ENCODE measurements at regions not wholly inside any gene's neighbourhood (a gene's known extent, or its start where the extent isn't known, plus 50 kb on each side); places are given as distances from the start of the nearest gene placed in this dataset.

GRCh38 chr13:79806821-79807220, 325.9 kb downstream of the NDFIP2 start:
- DNase-seq: no peak

GRCh38 chr13:79805317-79805716, 324.4 kb downstream of the NDFIP2 start:
- no peak for DNase-seq

- no peak for DNase-seq
Observed at GRCh38 chr13:79803989-79804388, 323.0 kb downstream of the NDFIP2 start.

- DNase-seq: no peak
Observed at GRCh38 chr13:79803296-79803695, 322.3 kb downstream of the NDFIP2 start.

- no peak for DNase-seq
Observed at GRCh38 chr13:79802389-79803085, 321.6 kb downstream of the NDFIP2 start.

- no peak for DNase-seq
Observed at GRCh38 chr13:79799059-79799867, 318.3 kb downstream of the NDFIP2 start.

- no peak for DNase-seq
Observed at GRCh38 chr13:79796136-79796535, 315.2 kb downstream of the NDFIP2 start.

GRCh38 chr13:79794931-79795330, 314.0 kb downstream of the NDFIP2 start:
- DNase-seq: no peak

GRCh38 chr13:79792716-79793115, 311.8 kb downstream of the NDFIP2 start:
- DNase-seq: no peak

GRCh38 chr13:79791471-79792042, 310.6 kb downstream of the NDFIP2 start:
- DNase-seq: no peak

GRCh38 chr13:79786176-79786575, 305.2 kb downstream of the NDFIP2 start:
- DNase-seq: no peak

- peak; percentile 17 for DNase-seq
Observed at GRCh38 chr13:79782541-79783205, 301.7 kb downstream of the NDFIP2 start.

- DNase-seq: no peak
Observed at GRCh38 chr13:79781829-79782540, 301.0 kb downstream of the NDFIP2 start.

- no peak for DNase-seq
Observed at GRCh38 chr13:79780240-79780639, 299.3 kb downstream of the NDFIP2 start.

- no peak for DNase-seq
Observed at GRCh38 chr13:79779761-79780160, 298.8 kb downstream of the NDFIP2 start.

GRCh38 chr13:79778741-79779460, 297.9 kb downstream of the NDFIP2 start:
- DNase-seq: no peak

- DNase-seq: no peak
Observed at GRCh38 chr13:79777504-79777903, 296.5 kb downstream of the NDFIP2 start.

GRCh38 chr13:79776531-79777295, 295.8 kb downstream of the NDFIP2 start:
- peak; percentile 43 for DNase-seq

GRCh38 chr13:79775830-79776229, 294.9 kb downstream of the NDFIP2 start:
- peak; percentile 81 for DNase-seq

GRCh38 chr13:79772811-79773210, 291.9 kb downstream of the NDFIP2 start:
- no peak for DNase-seq

GRCh38 chr13:79771493-79771892, 290.5 kb downstream of the NDFIP2 start:
- no peak for DNase-seq

Data from fibroblast of skin of back (primary cell).